ENCODE measurements at regions not wholly inside any gene's neighbourhood (a gene's known extent, or its start where the extent isn't known, plus 50 kb on each side); places are given as distances from the start of the nearest gene placed in this dataset.

GRCh38 chr18:3397786-3398185, 52.2 kb upstream of the TGIF1 start:
- peaks cover 0 to 6% (median 5%) of the 10 kb centered on the region in 5 donors for H3K36me3 Mint-ChIP-seq
- POLR2A ChIA-PET, result interaction anchor here (0.9 kb wide), 1 partner anchor 49 kb away, joined by 4 read pairs; no protein-coding TSS in a partner anchor
- intact Hi-C loops (cut with micrococcal nuclease), result no loop called here
- no peak overlapping the region for H3K27ac ChIP-seq (ENCODE audit: low read depth, low read length)
- peaks cover 0 to 2% (median under 1%) of the 10 kb centered on the region in 7 donors for H3K4me1 Mint-ChIP-seq
- ATAC-seq (no peak), DNase-seq (no peak)
- H3K4me3 ChIP-seq (ENCODE audit: low read length), result no peak overlapping the region
- H3K4me1 ChIP-seq (ENCODE audit: control insufficient read depth in 2 of 2, insufficient read depth in 2 of 2, low read length in 2 of 2), result no peaks in the 10 kb centered on the region
- H3K9me3 ChIP-seq (ENCODE audit: control insufficient read depth in 2 of 3, low read length in 3 of 3), result peaks cover 0 to 9% (median 0%) of the 10 kb centered on the region in 3 experiments
- CTCF ChIA-PET, result interaction anchor here (0.5 to 1.7 kb wide), 2 partner anchors 55 to 267 kb away, joined by 3 to 6 read pairs; no protein-coding TSS in a partner anchor
- H3K27me3 Mint-ChIP-seq, result peaks cover 0 to 6% (median 0%) of the 10 kb centered on the region in 5 donors
- no peak overlapping the region for H3K4me3 Mint-ChIP-seq
- H3K36me3 ChIP-seq (ENCODE audit: control insufficient read depth in 2 of 3, insufficient read depth in 3 of 3, low read length in 3 of 3), result no peaks in the 10 kb centered on the region
- H3K27me3 ChIP-seq (ENCODE audit: control insufficient read depth in 2 of 2, insufficient read depth in 2 of 2, low read length in 2 of 2), result no peaks in the 10 kb centered on the region
- H3K27ac Mint-ChIP-seq, result no peak overlapping the region
- H3K9me3 Mint-ChIP-seq, result peaks cover 0 to 20% (median 8%) of the 10 kb centered on the region in 11 donors

Measured in naive thymus-derived CD4-positive, alpha-beta T cell (primary cell).